ENCODE measurements at regions not wholly inside any gene's neighbourhood (a gene's known extent, or its start where the extent isn't known, plus 50 kb on each side); places are given as distances from the start of the nearest gene placed in this dataset.

DNA sequence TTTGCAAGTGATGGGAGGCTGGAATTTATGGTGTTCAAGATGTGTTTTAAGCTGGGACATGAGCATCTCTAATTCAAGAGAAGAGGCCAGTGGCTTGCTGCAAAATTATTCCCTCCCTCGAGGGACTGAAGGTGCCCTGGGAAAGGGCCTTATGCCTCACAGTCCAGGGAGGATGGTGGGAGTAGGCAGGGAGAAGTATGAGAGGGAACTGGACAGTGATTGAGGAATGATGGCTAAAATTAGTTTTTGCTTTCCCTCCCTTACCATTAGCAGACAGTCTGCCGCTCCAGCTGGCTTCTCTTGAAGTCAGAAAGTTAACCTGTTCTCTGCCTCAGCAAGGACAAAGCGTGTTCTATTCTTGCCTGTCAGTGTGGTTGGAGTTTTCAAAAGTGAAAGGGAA is 139.8 kb upstream of the SEMA6D start:
- TF ChIP-seq CTCF (conservative IDR thresholded peaks at IDR 0.05; ENCODE audit: low read depth, low read length) = no peak
- TF ChIP-seq MAZ (IDR thresholded peaks at IDR 0.05; ENCODE audit: borderline replicate concordance, low read depth, low read length) = no peak
- TF ChIP-seq, protein P1, sequence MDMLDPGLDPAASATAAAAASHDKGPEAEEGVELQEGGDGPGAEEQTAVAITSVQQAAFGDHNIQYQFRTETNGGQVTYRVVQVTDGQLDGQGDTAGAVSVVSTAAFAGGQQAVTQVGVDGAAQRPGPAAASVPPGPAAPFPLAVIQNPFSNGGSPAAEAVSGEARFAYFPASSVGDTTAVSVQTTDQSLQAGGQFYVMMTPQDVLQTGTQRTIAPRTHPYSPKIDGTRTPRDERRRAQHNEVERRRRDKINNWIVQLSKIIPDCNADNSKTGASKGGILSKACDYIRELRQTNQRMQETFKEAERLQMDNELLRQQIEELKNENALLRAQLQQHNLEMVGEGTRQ (IDR thresholded peaks at IDR 0.05; ENCODE audit: low read depth, low read length) = no peak
- TF ChIP-seq POLR2A (IDR thresholded peaks at IDR 0.05; ENCODE audit: low read depth, low read length) = no peak
- no peak for TF ChIP-seq CEBPB (IDR thresholded peaks at IDR 0.05; ENCODE audit: low read depth, low read length)
- TF ChIP-seq FOS (IDR thresholded peaks at IDR 0.05; ENCODE audit: low read depth, low read length) = no peak
- no peak for TF ChIP-seq SMC3 (IDR thresholded peaks at IDR 0.05; ENCODE audit: low read depth, low read length)
- no peak for TF ChIP-seq CHD1 (IDR thresholded peaks at IDR 0.05; ENCODE audit: low read depth, low read length)

Data from IMR-90 (cell line).